ENCODE measurements at regions not wholly inside any gene's neighbourhood (a gene's known extent, or its start where the extent isn't known, plus 50 kb on each side); places are given as distances from the start of the nearest gene placed in this dataset.

GRCh38 chr13:47858042-47859025 is 142.7 kb downstream of the SUCLA2 start:
- H2AFZ ChIP-seq (ENCODE audit: low read depth, low read length), result no peak overlapping the region
- H3K27me3 ChIP-seq (ENCODE audit: control insufficient read depth in 2 of 2, insufficient read depth in 2 of 2, low read length in 2 of 2), result no peaks in the 10 kb centered on the region
- H3K9me1 ChIP-seq (replicated peaks; ENCODE audit: control insufficient read depth, extremely low read depth, insufficient read depth, low read length), result no peaks in the 10 kb centered on the region
- H4K20me1 ChIP-seq (replicated peaks; ENCODE audit: control insufficient read depth, extremely low read depth, insufficient read depth, low read length), result no peaks in the 10 kb centered on the region
- DNase-seq (ENCODE audit: low read depth, low spot score) (no peak), FAIRE-seq (no peak)
- ChIA-PET POLR2A (no interaction called here), CTCF (interaction anchor here (1.0 kb wide), 1 partner anchor 9 kb away, joined by 3 read pairs; no protein-coding TSS in a partner anchor)
- H3K36me3 ChIP-seq (ENCODE audit: control insufficient read depth in 2 of 2, extremely low read depth in 1 of 2, insufficient read depth in 2 of 2, low read length in 2 of 2), result no peaks in the 10 kb centered on the region
- dilution Hi-C loops (cut with MboI; ENCODE audit: extremely low pct_ligation_motif_present, low sequenced_read_pairs), result no loop called here
- no peak overlapping the region for H3K27ac ChIP-seq (ENCODE audit: insufficient read depth, low read depth, low read length)
- H3K9me3 ChIP-seq (replicated peaks; ENCODE audit: control insufficient read depth, insufficient read depth, low read length), result no peaks in the 10 kb centered on the region
- BruUV-seq (replicated peaks), result no TSS peak
- intact Hi-C loops (cut with micrococcal nuclease), result no loop called here
- TF ChIP-seq FOS (IDR thresholded peaks at IDR 0.05; ENCODE audit: borderline replicate concordance, insufficient read depth, low read length) (no peak), MAX (IDR thresholded peaks at IDR 0.05; ENCODE audit: insufficient read depth, insufficient read length) (no peak), CTCF (IDR thresholded peaks at IDR 0.05; ENCODE audit: extremely low read depth in 1 of 2, insufficient read depth in 1 of 2, low read depth in 1 of 2, low read length in 2 of 2) (no peak), EZH2 (IDR thresholded peaks at IDR 0.05; ENCODE audit: borderline replicate concordance, low read depth, low read length, severe bottlenecking) (no peak), GATA2 (IDR thresholded peaks at IDR 0.05; ENCODE audit: insufficient read depth, insufficient read length, low read depth, low read length) (no peak), JUN (IDR thresholded peaks at IDR 0.05; ENCODE audit: borderline replicate concordance, insufficient read depth, insufficient read length, low read depth) (no peak), POLR2A (IDR thresholded peaks at IDR 0.05; ENCODE audit: low read depth, low read length) (no peak), MYC (IDR thresholded peaks at IDR 0.05; ENCODE audit: low read depth, low read length) (no peak), POLR2AphosphoS5 (IDR thresholded peaks at IDR 0.05; ENCODE audit: insufficient read depth, low read depth, low read length) (no peak)
- H3K79me2 ChIP-seq (ENCODE audit: control insufficient read depth, insufficient read depth, low read length), result no peaks in the 10 kb centered on the region
- no peak overlapping the region for H3K4me3 ChIP-seq (replicated peaks in 1 of 3; ENCODE audit: insufficient read depth in 1 of 3, low read depth in 1 of 3, low read length in 3 of 3)
- H3K9ac ChIP-seq (replicated peaks; ENCODE audit: extremely low read depth, insufficient read depth, low read length), result no peak overlapping the region
- H3K4me2 ChIP-seq (ENCODE audit: insufficient read depth, low read length), result no peak overlapping the region
- no peaks in the 10 kb centered on the region for H3K4me1 ChIP-seq (ENCODE audit: control insufficient read depth, extremely low read depth, insufficient read depth, low read length)
